ENCODE measurements at regions not wholly inside any gene's neighbourhood (a gene's known extent, or its start where the extent isn't known, plus 50 kb on each side); places are given as distances from the start of the nearest gene placed in this dataset.

- H3K36me3 ChIP-seq (ENCODE audit: low read depth), result no peaks in the 10 kb centered on the region
- H3K4me3 ChIP-seq, result no peak overlapping the region
- DNase-seq, result no peak
- no peak for TF ChIP-seq CTCF (IDR thresholded peaks at IDR 0.05)
- no peak for ATAC-seq
- H3K9me3 ChIP-seq, result no peaks in the 10 kb centered on the region
- intact Hi-C loops (cut with DNase I, micrococcal nuclease), result no loop called here
- H3K4me1 ChIP-seq (ENCODE audit: low read depth), result no peaks in the 10 kb centered on the region
Measured at GRCh38 chr11:33488971-33489370, 211.7 kb downstream of the C11orf91 start.

- DNase-seq (no peak), ATAC-seq (no peak)
- H3K4me1 ChIP-seq (ENCODE audit: low read depth), result no peaks in the 10 kb centered on the region
- intact Hi-C loops (cut with DNase I, micrococcal nuclease), result no loop called here
- H3K36me3 ChIP-seq (ENCODE audit: low read depth), result no peaks in the 10 kb centered on the region
- no peaks in the 10 kb centered on the region for H3K9me3 ChIP-seq
- no peak for TF ChIP-seq CTCF (IDR thresholded peaks at IDR 0.05)
- H3K4me3 ChIP-seq, result no peak overlapping the region
Measured at GRCh38 chr11:33480626-33481025, 220.0 kb downstream of the C11orf91 start.

- no peak for TF ChIP-seq CTCF (IDR thresholded peaks at IDR 0.05)
- H3K4me1 ChIP-seq (ENCODE audit: low read depth), result no peaks in the 10 kb centered on the region
- no peaks in the 10 kb centered on the region for H3K36me3 ChIP-seq (ENCODE audit: low read depth)
- ATAC-seq (no peak), DNase-seq (no peak)
- intact Hi-C loops (cut with DNase I, micrococcal nuclease), result no loop called here
- no peaks in the 10 kb centered on the region for H3K9me3 ChIP-seq
- H3K4me3 ChIP-seq, result no peak overlapping the region
Measured at GRCh38 chr11:33479231-33479630, 221.4 kb downstream of the C11orf91 start.

GRCh38 chr11:33478111-33478573 lies 221.0 kb downstream of the HIPK3 start:
- H3K9me3 ChIP-seq, result no peaks in the 10 kb centered on the region
- H3K36me3 ChIP-seq (ENCODE audit: low read depth), result no peaks in the 10 kb centered on the region
- DNase-seq (no peak), ATAC-seq (no peak)
- H3K4me3 ChIP-seq, result no peak overlapping the region
- intact Hi-C loops (cut with DNase I, micrococcal nuclease), result no loop called here
- TF ChIP-seq CTCF (IDR thresholded peaks at IDR 0.05), result no peak
- H3K4me1 ChIP-seq (ENCODE audit: low read depth), result no peaks in the 10 kb centered on the region

- Histone ChIP-seq H3K9me3 (no peaks in the 10 kb centered on the region), H3K36me3 (ENCODE audit: low read depth) (no peaks in the 10 kb centered on the region), H3K4me1 (ENCODE audit: low read depth) (no peaks in the 10 kb centered on the region), H3K4me3 (no peak overlapping the region)
- intact Hi-C loops (cut with DNase I, micrococcal nuclease), result no loop called here
- no peak for TF ChIP-seq CTCF (IDR thresholded peaks at IDR 0.05)
- no peak for DNase-seq
- ATAC-seq, result no peak
Measured at GRCh38 chr11:33476945-33477606, 219.9 kb downstream of the HIPK3 start.

- ATAC-seq, result no peak
- no peak for DNase-seq
- Histone ChIP-seq H3K9me3 (no peaks in the 10 kb centered on the region), H3K4me1 (ENCODE audit: low read depth) (no peaks in the 10 kb centered on the region), H3K36me3 (ENCODE audit: low read depth) (no peaks in the 10 kb centered on the region), H3K4me3 (no peak overlapping the region)
- TF ChIP-seq CTCF (IDR thresholded peaks at IDR 0.05), result no peak
- intact Hi-C loops (cut with DNase I, micrococcal nuclease), result no loop called here
Measured at GRCh38 chr11:33475993-33476392, 218.8 kb downstream of the HIPK3 start.

Measured in mucosa of descending colon (tissue), 3 donors.